Transverse colon (tissue), 4 donors: ENCODE measurements at regions not wholly inside any gene's neighbourhood (a gene's known extent, or its start where the extent isn't known, plus 50 kb on each side); places are given as distances from the start of the nearest gene placed in this dataset.

ENCODE experiments used
- DNase-seq: peaks from one replicate; pipeline ENCODE4 v3.0.0-alpha.2; 2019
- H3K27ac ChIP-seq, 4 donors: fragments of 200-600 bp; sonication (generic); 2 replicates each; pipeline ENCODE4 v1.5.1; 2016 to 2018; ENCODE audit warnings: inconsistent platforms in 4 of 4
- H3K27me3 ChIP-seq: fragments of 200-600 bp; sonication (generic); 2 replicates; pipeline ENCODE4 v1.5.1; 2017; ENCODE audit warnings: inconsistent platforms
- H3K36me3 ChIP-seq, 4 donors: fragments of 200-600 bp; sonication (generic); 2 replicates each; pipeline ENCODE4 v1.5.1; 2017 to 2019; ENCODE audit warnings: inconsistent platforms in 4 of 4
- H3K4me1 ChIP-seq, 4 donors: fragments of 200-600 bp; sonication (generic); 2 replicates each; pipeline ENCODE4 v1.5.1; 2017 to 2020; ENCODE audit warnings: inconsistent platforms in 4 of 4
- H3K4me3 ChIP-seq, 4 donors: fragments of 200-600 bp; sonication (generic); 1 replicate in 1 of 4; 2 replicates in 3 of 4; pipeline versions ENCODE4 v1.5.1 to v1.6.1; 2017 to 2019; ENCODE audit warnings: inconsistent platforms in 4 of 4
- H3K9me3 ChIP-seq, 2 donors: fragments of 200-600 bp; sonication (generic); 2 replicates each; pipeline ENCODE4 v1.5.1; 2017 to 2019; ENCODE audit warnings: inconsistent platforms in 2 of 2
- EP300 ChIP-seq: sonication (generic); formaldehyde crosslinking; IDR thresholded peaks from one replicate; pipeline ENCODE4 v1.6.1; 2017; ENCODE audit warnings: antibody characterized with exemption, low read depth
- POLR2A ChIP-seq: fragments of 450-650 bp; IDR thresholded peaks from one replicate; pipeline ENCODE4 v1.6.1; 2016; ENCODE audit warnings: antibody characterized with exemption, mild to moderate bottlenecking, moderate library complexity
- POLR2AphosphoS5 ChIP-seq, 3 donors: sonication (generic); formaldehyde crosslinking; IDR thresholded peaks; one replicate each; pipeline ENCODE4 v1.6.1; 2016; ENCODE audit warnings: antibody characterized with exemption in 3 of 3
- WGBS, 2 donors: methylation state at CpG; one replicate each; pipeline ENCODE4 v1.1.5; 2018; ENCODE audit warnings: low coverage in 1 of 2; 5-methylcytosine and 5-hydroxymethylcytosine counted together
- in situ Hi-C, 4 donors: fragments of 200-750 bp; cut with MboI; loops; one replicate each; pipeline versions ENCODE4 v1.15.0 to v1.15.1; 2017; ENCODE audit warnings: low sequenced_read_pairs in 3 of 4, low pct_ligation_motif_present in 1 of 4, low pct_unique_long_range_greater_than_20kb in 1 of 4
- intact Hi-C: fragments of 100-400 bp; cut with DNase I; formaldehyde crosslinking; loops from one replicate; pipeline ENCODE4 v1.15.1; 2023; ENCODE audit warnings: low total_unique reads
- TF ChIP-seq, protein P1 (sequence below), 5 experiments: fragments of 200-600 bp in 3 of 5; fragments of 450-650 bp in 2 of 5; sonication (generic) in 3 of 5; IDR thresholded peaks; 1 replicate in 2 of 5; 2 replicates in 3 of 5; pipeline ENCODE4 v1.5.1; 2016 to 2017; ENCODE audit warnings: antibody characterized with exemption in 5 of 5, inconsistent platforms in 3 of 5, mild to moderate bottlenecking in 2 of 5, moderate library complexity in 1 of 5

DNA sequence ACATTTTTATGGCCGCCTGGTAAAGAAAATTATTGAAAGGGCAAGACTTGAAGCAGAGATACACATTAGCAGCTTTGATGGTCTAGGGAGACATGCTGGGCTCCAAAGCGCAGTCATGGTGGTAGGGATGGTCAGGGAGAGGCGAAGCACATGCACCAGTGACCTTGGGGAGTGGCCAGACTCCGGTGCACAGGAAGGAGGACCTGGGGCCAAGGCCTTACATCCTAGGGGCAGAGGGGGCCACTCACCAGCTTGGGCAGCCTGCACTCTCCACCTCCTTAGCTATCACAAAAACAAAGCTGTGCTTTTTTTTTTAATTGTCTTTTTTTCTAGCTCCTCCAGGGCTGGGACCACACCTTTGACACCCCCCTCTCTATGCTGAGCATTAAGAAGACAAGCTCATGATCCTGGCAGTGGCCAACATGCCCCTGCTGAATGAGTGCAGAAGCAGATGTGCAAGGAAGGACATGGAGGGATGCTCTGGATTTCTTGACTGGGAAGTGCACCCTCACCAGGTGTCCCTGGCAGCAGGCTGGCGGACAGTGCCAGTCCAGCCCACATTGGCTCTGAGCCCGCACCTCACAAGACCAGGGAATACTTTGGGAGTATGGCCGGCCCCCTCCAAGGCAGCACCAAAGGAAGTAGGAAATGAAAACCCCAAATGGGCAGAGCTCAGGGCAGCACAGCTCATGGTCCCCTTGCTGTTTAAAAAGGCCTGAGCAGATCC, 619.9 kb downstream of the TBC1D22A start:
- no peaks in the 10 kb centered on the region for H3K27me3 ChIP-seq
- DNase-seq: no peak
- H3K27ac ChIP-seq: no peak overlapping the region
- no peaks in the 10 kb centered on the region for H3K9me3 ChIP-seq
- H3K36me3 ChIP-seq: no peaks in the 10 kb centered on the region
- intact Hi-C loops (no loop called here), in situ Hi-C loops (no loop called here)
- WGBS, 2 donors: 62 to 70% methylated on average over 2 to 7 of the region's 7 CpGs
- H3K4me3 ChIP-seq: no peak overlapping the region
- TF ChIP-seq POLR2A (no peak), POLR2AphosphoS5 (IDR thresholded peaks at IDR 0.05) (no peak), EP300 (no peak)
- TF ChIP-seq, protein P1, sequence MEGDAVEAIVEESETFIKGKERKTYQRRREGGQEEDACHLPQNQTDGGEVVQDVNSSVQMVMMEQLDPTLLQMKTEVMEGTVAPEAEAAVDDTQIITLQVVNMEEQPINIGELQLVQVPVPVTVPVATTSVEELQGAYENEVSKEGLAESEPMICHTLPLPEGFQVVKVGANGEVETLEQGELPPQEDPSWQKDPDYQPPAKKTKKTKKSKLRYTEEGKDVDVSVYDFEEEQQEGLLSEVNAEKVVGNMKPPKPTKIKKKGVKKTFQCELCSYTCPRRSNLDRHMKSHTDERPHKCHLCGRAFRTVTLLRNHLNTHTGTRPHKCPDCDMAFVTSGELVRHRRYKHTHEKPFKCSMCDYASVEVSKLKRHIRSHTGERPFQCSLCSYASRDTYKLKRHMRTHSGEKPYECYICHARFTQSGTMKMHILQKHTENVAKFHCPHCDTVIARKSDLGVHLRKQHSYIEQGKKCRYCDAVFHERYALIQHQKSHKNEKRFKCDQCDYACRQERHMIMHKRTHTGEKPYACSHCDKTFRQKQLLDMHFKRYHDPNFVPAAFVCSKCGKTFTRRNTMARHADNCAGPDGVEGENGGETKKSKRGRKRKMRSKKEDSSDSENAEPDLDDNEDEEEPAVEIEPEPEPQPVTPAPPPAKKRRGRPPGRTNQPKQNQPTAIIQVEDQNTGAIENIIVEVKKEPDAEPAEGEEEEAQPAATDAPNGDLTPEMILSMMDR (IDR thresholded peaks at IDR 0.05): no peak
- no peaks in the 10 kb centered on the region for H3K4me1 ChIP-seq

DNA sequence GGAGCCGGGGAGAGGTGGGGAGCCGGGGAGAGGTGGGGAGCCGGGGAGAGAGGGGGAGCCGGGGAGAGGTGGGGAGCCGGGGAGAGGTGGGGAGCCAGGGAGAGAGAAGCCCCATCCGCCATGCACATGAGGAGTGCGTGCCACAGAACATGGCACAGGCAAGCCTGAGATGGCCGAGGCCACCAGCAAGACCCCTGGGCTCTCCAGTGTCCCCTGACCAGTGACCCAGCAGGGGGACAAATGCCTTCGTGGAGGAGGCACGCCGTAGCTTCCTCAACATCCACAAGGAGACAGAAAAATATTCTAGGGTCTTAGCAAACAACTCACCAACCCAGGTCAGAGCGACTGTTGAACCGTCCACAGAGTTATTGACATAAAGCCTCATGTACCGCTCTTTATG, 618.8 kb downstream of the TBC1D22A start:
- Histone ChIP-seq H3K4me3 (no peak overlapping the region), H3K4me1 (no peaks in the 10 kb centered on the region), H3K27ac (no peak overlapping the region), H3K9me3 (no peaks in the 10 kb centered on the region), H3K27me3 (no peaks in the 10 kb centered on the region), H3K36me3 (no peaks in the 10 kb centered on the region)
- TF ChIP-seq POLR2AphosphoS5 (IDR thresholded peaks at IDR 0.05) (no peak), POLR2A (no peak), EP300 (no peak)
- TF ChIP-seq, protein P1 (IDR thresholded peaks at IDR 0.05): no peak
- in situ Hi-C loops (no loop called here), intact Hi-C loops (no loop called here)
- 61 to 87% methylated on average over 5 to 13 of the region's 14 CpGs for WGBS, 2 donors
- DNase-seq: no peak

DNA sequence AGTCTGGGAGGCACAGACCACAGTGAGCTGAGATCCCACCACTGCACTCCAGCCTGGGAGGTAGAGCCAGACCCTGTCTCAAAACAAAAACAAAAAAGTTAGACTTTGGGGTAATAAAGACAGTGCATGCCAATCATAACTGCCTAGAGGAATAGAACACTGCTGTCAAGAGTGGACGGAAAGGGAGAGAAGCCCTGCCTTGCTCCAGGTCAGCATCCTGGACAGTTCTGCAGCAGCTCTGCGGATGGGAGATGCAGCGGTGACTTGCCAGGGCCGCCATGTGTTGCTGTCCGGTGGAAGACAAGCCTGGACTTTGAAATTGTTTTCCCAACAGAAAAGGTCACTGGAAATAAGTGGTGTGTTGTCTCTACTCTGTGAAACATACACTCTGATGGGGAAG, 618.2 kb downstream of the TBC1D22A start:
- H3K4me3 ChIP-seq: no peak overlapping the region
- 44 to 84% methylated on average over 3 to 5 of the region's 5 CpGs for WGBS, 2 donors
- no peaks in the 10 kb centered on the region for H3K9me3 ChIP-seq
- DNase-seq: no peak
- no peak for TF ChIP-seq EP300
- no peak for TF ChIP-seq POLR2A
- TF ChIP-seq, protein P1 (IDR thresholded peaks at IDR 0.05): no peak
- no peak for TF ChIP-seq POLR2AphosphoS5 (IDR thresholded peaks at IDR 0.05)
- no peaks in the 10 kb centered on the region for H3K4me1 ChIP-seq
- in situ Hi-C loops: no loop called here
- H3K36me3 ChIP-seq: no peaks in the 10 kb centered on the region
- H3K27me3 ChIP-seq: no peaks in the 10 kb centered on the region
- no peak overlapping the region for H3K27ac ChIP-seq
- intact Hi-C loops: no loop called here

DNA sequence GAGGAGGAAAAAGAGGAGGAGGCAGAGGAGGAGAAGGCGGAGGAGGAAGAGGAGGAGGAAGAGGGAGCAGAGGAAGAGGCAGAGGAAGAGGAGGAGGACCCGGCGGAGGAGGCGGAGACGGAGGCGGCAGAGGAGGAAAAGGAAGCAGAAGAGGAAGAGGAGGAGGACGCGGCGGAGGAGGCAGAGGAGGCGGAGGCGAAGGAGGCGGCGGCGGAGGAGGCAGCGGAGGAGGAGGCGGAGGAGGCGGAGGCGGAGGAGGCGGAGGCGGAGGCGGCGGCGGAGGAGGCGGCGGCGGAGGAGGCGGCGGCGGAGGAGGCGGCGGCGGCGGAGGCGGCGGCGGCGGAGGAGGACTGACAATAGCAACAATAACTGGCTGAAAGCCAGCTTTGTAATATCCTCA, 616.6 kb downstream of the TBC1D22A start:
- no peak for TF ChIP-seq POLR2AphosphoS5 (IDR thresholded peaks at IDR 0.05)
- TF ChIP-seq EP300: no peak
- TF ChIP-seq, protein P1 (IDR thresholded peaks at IDR 0.05): no peak
- no peak for TF ChIP-seq POLR2A
- no peak for DNase-seq
- no peak overlapping the region for H3K27ac ChIP-seq
- intact Hi-C loops (no loop called here), in situ Hi-C loops (no loop called here)
- 94 to 95% methylated on average over 12 to 34 of the region's 37 CpGs for WGBS, 2 donors
- H3K4me1 ChIP-seq: no peaks in the 10 kb centered on the region
- no peaks in the 10 kb centered on the region for H3K36me3 ChIP-seq
- H3K4me3 ChIP-seq: no peak overlapping the region
- no peaks in the 10 kb centered on the region for H3K27me3 ChIP-seq
- no peaks in the 10 kb centered on the region for H3K9me3 ChIP-seq
